ENCODE measurements at regions not wholly inside any gene's neighbourhood (a gene's known extent, or its start where the extent isn't known, plus 50 kb on each side); places are given as distances from the start of the nearest gene placed in this dataset.
A peak's percentile ranks its signal among the peaks of the same experiment; 100 is the strongest.

DNA sequence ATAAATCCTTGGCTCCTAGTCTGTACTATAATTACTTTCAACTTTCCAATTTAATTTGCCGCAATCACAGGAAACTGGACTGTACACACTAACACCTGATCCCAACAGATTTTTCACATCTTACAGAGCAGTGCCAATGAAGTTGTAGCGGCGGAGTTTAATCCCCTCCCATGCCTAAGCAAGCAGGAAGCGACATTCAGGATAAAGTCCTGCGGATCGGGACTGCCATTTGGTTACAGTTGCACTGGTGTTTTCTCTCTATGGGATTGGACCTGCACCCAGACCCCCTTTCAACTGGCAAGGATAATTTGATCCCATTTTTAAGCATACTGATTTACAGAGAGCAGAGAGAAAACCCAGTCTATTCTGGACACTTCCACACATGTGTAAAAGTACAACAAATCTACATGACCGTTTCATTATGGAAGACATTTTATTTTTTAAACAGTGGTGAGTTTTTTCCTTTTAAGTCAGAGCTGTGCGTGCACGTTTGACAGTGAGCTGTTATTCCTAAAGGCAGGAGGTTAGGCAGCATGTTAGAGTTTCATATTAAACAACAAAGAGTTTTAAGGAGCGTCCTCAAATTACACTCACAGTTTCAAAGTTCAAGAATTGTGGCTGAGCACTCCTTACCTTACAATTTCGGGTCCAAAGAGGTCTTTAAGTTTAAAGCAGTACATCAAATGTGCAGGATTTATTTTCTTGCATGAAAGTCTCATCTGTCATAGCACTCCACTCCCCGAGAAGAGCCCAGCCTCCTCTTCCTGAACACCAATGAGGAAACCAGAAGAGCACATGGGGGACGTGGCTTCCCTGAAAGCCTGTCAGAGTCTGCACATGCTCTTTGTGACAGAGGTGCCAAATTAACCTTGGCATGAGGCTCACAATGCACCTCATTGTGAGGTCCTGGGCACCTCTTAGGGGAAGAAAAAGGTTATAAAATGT, 141.6 kb upstream of the RFC3 start:
- Mint-ChIP-seq H3K9me3 (peaks cover 5% of the 10 kb centered on the region), H3K27me3 (ENCODE audit: low read depth) (no peaks in the 10 kb centered on the region), H3K4me1 (peaks cover 15% of the 10 kb centered on the region), H3K4me3 (no peak overlapping the region), H3K36me3 (peaks cover 5% of the 10 kb centered on the region), H3K27ac (no peak overlapping the region)
- ChIA-PET CTCF (no interaction called here), POLR2A (no interaction called here)
- ATAC-seq (peak; percentile 71), DNase-seq (ENCODE audit: low spot score) (no peak)
- TF ChIP-seq ZBTB21 (CRISPR knock-in tag; IDR thresholded peaks at IDR 0.05; ENCODE audit: borderline replicate concordance) (no peak), ELF4 (CRISPR knock-in tag; IDR thresholded peaks at IDR 0.05; ENCODE audit: low read depth) (no peak), GABPB1 (CRISPR knock-in tag; IDR thresholded peaks at IDR 0.05) (no peak), ZNF423 (CRISPR knock-in tag; IDR thresholded peaks at IDR 0.05) (no peak), NFATC4 (CRISPR knock-in tag; IDR thresholded peaks at IDR 0.05) (no peak), JUN (CRISPR knock-in tag; IDR thresholded peaks at IDR 0.05) (no peak), CREM (CRISPR knock-in tag; IDR thresholded peaks at IDR 0.05) (no peak), TEAD4 (CRISPR knock-in tag; IDR thresholded peaks at IDR 0.05) (no peak), ZNF219 (CRISPR knock-in tag; IDR thresholded peaks at IDR 0.05; ENCODE audit: borderline replicate concordance) (no peak), SOX15 (CRISPR knock-in tag; IDR thresholded peaks at IDR 0.05) (no peak), FOXK1 (CRISPR knock-in tag; IDR thresholded peaks at IDR 0.05) (no peak), GTF2I (CRISPR knock-in tag; conservative IDR thresholded peaks at IDR 0.05) (no peak), TEAD1 (CRISPR knock-in tag; IDR thresholded peaks at IDR 0.05) (no peak), NR1H2 (CRISPR knock-in tag; IDR thresholded peaks at IDR 0.05) (no peak)
- TF ChIP-seq, protein P1, sequence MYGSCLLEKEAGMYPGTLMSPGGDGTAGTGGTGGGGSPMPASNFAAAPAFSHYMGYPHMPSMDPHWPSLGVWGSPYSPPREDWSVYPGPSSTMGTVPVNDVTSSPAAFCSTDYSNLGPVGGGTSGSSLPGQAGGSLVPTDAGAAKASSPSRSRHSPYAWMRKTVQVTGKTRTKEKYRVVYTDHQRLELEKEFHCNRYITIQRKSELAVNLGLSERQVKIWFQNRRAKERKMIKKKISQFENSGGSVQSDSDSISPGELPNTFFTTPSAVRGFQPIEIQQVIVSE (CRISPR knock-in tag; IDR thresholded peaks at IDR 0.05; ENCODE audit: borderline replicate concordance) = no peak
- TF ChIP-seq, protein P2, sequence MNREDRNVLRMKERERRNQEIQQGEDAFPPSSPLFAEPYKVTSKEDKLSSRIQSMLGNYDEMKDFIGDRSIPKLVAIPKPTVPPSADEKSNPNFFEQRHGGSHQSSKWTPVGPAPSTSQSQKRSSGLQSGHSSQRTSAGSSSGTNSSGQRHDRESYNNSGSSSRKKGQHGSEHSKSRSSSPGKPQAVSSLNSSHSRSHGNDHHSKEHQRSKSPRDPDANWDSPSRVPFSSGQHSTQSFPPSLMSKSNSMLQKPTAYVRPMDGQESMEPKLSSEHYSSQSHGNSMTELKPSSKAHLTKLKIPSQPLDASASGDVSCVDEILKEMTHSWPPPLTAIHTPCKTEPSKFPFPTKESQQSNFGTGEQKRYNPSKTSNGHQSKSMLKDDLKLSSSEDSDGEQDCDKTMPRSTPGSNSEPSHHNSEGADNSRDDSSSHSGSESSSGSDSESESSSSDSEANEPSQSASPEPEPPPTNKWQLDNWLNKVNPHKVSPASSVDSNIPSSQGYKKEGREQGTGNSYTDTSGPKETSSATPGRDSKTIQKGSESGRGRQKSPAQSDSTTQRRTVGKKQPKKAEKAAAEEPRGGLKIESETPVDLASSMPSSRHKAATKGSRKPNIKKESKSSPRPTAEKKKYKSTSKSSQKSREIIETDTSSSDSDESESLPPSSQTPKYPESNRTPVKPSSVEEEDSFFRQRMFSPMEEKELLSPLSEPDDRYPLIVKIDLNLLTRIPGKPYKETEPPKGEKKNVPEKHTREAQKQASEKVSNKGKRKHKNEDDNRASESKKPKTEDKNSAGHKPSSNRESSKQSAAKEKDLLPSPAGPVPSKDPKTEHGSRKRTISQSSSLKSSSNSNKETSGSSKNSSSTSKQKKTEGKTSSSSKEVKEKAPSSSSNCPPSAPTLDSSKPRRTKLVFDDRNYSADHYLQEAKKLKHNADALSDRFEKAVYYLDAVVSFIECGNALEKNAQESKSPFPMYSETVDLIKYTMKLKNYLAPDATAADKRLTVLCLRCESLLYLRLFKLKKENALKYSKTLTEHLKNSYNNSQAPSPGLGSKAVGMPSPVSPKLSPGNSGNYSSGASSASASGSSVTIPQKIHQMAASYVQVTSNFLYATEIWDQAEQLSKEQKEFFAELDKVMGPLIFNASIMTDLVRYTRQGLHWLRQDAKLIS (CRISPR knock-in tag; IDR thresholded peaks at IDR 0.05; ENCODE audit: borderline replicate concordance) = no peak
- TF ChIP-seq, protein P3, sequence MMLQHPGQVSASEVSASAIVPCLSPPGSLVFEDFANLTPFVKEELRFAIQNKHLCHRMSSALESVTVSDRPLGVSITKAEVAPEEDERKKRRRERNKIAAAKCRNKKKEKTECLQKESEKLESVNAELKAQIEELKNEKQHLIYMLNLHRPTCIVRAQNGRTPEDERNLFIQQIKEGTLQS (CRISPR knock-in tag; conservative IDR thresholded peaks at IDR 0.05) = no peak

DNA sequence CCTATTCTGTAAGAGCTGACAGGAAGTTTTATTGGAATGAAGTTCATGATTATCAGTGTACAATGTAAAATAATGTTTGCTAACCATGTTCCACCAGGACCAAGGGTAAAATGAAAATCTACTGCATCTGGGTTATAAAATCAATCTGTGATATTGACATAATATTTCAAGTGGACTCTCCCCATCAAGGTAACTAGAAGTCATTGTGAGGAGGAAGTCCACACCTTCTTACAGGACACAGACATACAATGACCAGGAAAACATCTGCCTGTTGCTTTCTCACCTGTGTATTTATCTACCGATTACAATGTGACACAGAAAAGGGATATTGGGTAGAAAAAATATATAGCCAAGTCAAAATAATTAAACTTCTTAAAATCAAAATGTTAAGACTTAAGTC, 140.7 kb upstream of the RFC3 start:
- Mint-ChIP-seq H3K27ac (no peak overlapping the region), H3K27me3 (ENCODE audit: low read depth) (no peaks in the 10 kb centered on the region), H3K9me3 (peaks cover 9% of the 10 kb centered on the region), H3K36me3 (peaks cover 9% of the 10 kb centered on the region), H3K4me3 (no peak overlapping the region), H3K4me1 (peaks cover 15% of the 10 kb centered on the region)
- ChIA-PET POLR2A (no interaction called here), CTCF (no interaction called here)
- ATAC-seq (no peak), DNase-seq (ENCODE audit: low spot score) (no peak)
- TF ChIP-seq MXD4 (CRISPR knock-in tag; IDR thresholded peaks at IDR 0.05; ENCODE audit: borderline replicate concordance) (no peak), SP1 (CRISPR knock-in tag; conservative IDR thresholded peaks at IDR 0.05) (no peak), CREM (CRISPR knock-in tag; IDR thresholded peaks at IDR 0.05) (no peak), PRRX2 (CRISPR knock-in tag; IDR thresholded peaks at IDR 0.05) (no peak), ZNF671 (CRISPR knock-in tag; IDR thresholded peaks at IDR 0.05) (no peak), ZNF317 (CRISPR knock-in tag; IDR thresholded peaks at IDR 0.05; ENCODE audit: borderline replicate concordance, low read depth) (no peak), SMAD4 (CRISPR knock-in tag; IDR thresholded peaks at IDR 0.05) (no peak), FOXJ3 (CRISPR knock-in tag; IDR thresholded peaks at IDR 0.05; ENCODE audit: borderline replicate concordance) (no peak)
- TF ChIP-seq, protein P4, sequence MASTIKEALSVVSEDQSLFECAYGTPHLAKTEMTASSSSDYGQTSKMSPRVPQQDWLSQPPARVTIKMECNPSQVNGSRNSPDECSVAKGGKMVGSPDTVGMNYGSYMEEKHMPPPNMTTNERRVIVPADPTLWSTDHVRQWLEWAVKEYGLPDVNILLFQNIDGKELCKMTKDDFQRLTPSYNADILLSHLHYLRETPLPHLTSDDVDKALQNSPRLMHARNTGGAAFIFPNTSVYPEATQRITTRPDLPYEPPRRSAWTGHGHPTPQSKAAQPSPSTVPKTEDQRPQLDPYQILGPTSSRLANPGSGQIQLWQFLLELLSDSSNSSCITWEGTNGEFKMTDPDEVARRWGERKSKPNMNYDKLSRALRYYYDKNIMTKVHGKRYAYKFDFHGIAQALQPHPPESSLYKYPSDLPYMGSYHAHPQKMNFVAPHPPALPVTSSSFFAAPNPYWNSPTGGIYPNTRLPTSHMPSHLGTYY (CRISPR knock-in tag; IDR thresholded peaks at IDR 0.05) = no peak
- TF ChIP-seq, protein P5, sequence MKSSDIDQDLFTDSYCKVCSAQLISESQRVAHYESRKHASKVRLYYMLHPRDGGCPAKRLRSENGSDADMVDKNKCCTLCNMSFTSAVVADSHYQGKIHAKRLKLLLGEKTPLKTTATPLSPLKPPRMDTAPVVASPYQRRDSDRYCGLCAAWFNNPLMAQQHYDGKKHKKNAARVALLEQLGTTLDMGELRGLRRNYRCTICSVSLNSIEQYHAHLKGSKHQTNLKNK (CRISPR knock-in tag; IDR thresholded peaks at IDR 0.05) = no peak
